ENCODE measurements at regions not wholly inside any gene's neighbourhood (a gene's known extent, or its start where the extent isn't known, plus 50 kb on each side); places are given as distances from the start of the nearest gene placed in this dataset.
"Not testable (repeated sequence)": the region's sequence is repeated elsewhere in the genome, so short reads cannot be mapped to it uniquely, and the experiment has no call there.

GRCh38 chr4:137363496-137363895, 168.8 kb downstream of the PCDH18 start:
- Histone ChIP-seq H3K4me1 (replicated peaks in 1 of 2) (no peaks in the 10 kb centered on the region), H3K36me3 (replicated peaks in 1 of 2) (no peaks in the 10 kb centered on the region), H3K9me3 (replicated peaks in 1 of 3) (no peaks in the 10 kb centered on the region), H3K27ac (no peak overlapping the region), H3K4me3 (no peak overlapping the region), H3K27me3 (no peaks in the 10 kb centered on the region)
- TF ChIP-seq CTCF (IDR thresholded peaks at IDR 0.05): no peak
- TF ChIP-seq POLR2A (IDR thresholded peaks at IDR 0.05): no peak
- WGBS, 4 donors: 71 to 79% (median 73%) methylated on average over 4 of the region's 4 CpGs
- DNase-seq: no peak
- intact Hi-C loops (cut with DNase I): no loop called here

GRCh38 chr4:137361756-137362470, 170.4 kb downstream of the PCDH18 start:
- Histone ChIP-seq H3K27ac (no peak overlapping the region), H3K27me3 (no peaks in the 10 kb centered on the region), H3K4me1 (replicated peaks in 1 of 2) (no peaks in the 10 kb centered on the region), H3K4me3 (no peak overlapping the region), H3K36me3 (replicated peaks in 1 of 2) (no peaks in the 10 kb centered on the region), H3K9me3 (replicated peaks in 1 of 3) (no peaks in the 10 kb centered on the region)
- intact Hi-C loops (cut with DNase I): no loop called here
- TF ChIP-seq POLR2A (IDR thresholded peaks at IDR 0.05) (no peak), CTCF (IDR thresholded peaks at IDR 0.05) (no peak)
- no peak for DNase-seq
- WGBS, 4 donors: 61 to 68% (median 65%) methylated on average over 3 of the region's 3 CpGs

GRCh38 chr4:137360761-137361160, 171.5 kb downstream of the PCDH18 start:
- intact Hi-C loops (cut with DNase I): no loop called here
- 64 to 83% (median 71%) methylated on average over 1 of the region's 1 CpG for WGBS, 4 donors
- no peak overlapping the region for H3K27ac ChIP-seq
- no peak overlapping the region for H3K4me3 ChIP-seq
- no peaks in the 10 kb centered on the region for H3K4me1 ChIP-seq (replicated peaks in 1 of 2)
- no peaks in the 10 kb centered on the region for H3K27me3 ChIP-seq
- TF ChIP-seq POLR2A (IDR thresholded peaks at IDR 0.05): no peak
- no peak for TF ChIP-seq CTCF (IDR thresholded peaks at IDR 0.05)
- H3K9me3 ChIP-seq (replicated peaks in 1 of 3): no peaks in the 10 kb centered on the region
- no peak for DNase-seq
- H3K36me3 ChIP-seq (replicated peaks in 1 of 2): no peaks in the 10 kb centered on the region

- 38 to 53% (median 44%) methylated on average over 2 of the region's 2 CpGs for WGBS, 4 donors
- Histone ChIP-seq H3K27me3 (no peaks in the 10 kb centered on the region), H3K4me3 (no peak overlapping the region), H3K4me1 (replicated peaks in 1 of 2) (no peaks in the 10 kb centered on the region), H3K9me3 (replicated peaks in 1 of 3) (no peaks in the 10 kb centered on the region), H3K36me3 (replicated peaks in 1 of 2) (no peaks in the 10 kb centered on the region), H3K27ac (no peak overlapping the region)
- DNase-seq: no peak
- TF ChIP-seq CTCF (IDR thresholded peaks at IDR 0.05): no peak
- TF ChIP-seq POLR2A (IDR thresholded peaks at IDR 0.05): no peak
- intact Hi-C loops (cut with DNase I): no loop called here
These were observed 172.5 kb downstream of the PCDH18 start for GRCh38 chr4:137359691-137360315.

- DNase-seq; H3K36me3 ChIP-seq (replicated peaks in 1 of 2); H3K4me1 ChIP-seq (replicated peaks in 1 of 2); intact Hi-C loops (cut with DNase I); H3K9me3 ChIP-seq (replicated peaks in 1 of 3); H3K27me3 ChIP-seq; H3K27ac ChIP-seq; H3K4me3 ChIP-seq: not testable (repeated sequence)
- 79 to 92% (median 86%) methylated on average over 2 of the region's 2 CpGs for WGBS, 4 donors
These were observed 177.7 kb downstream of the PCDH18 start for GRCh38 chr4:137354562-137354961.
